Tibial artery (tissue), 4 donors: ENCODE measurements at regions not wholly inside any gene's neighbourhood (a gene's known extent, or its start where the extent isn't known, plus 50 kb on each side); places are given as distances from the start of the nearest gene placed in this dataset.
"Not testable (repeated sequence)": the region's sequence is repeated elsewhere in the genome, so short reads cannot be mapped to it uniquely, and the experiment has no call there.

Source experiments
- DNase-seq, 2 donors: peaks; one replicate each; pipeline ENCODE4 v3.0.0-alpha.2; 2019
- H3K27ac ChIP-seq, 2 donors: fragments of 200-600 bp; sonication (generic) in 1 of 2; 1 replicate in 1 of 2; 2 replicates in 1 of 2; pipeline ENCODE4 v1.5.1; 2018 to 2019; ENCODE audit warnings: mild to moderate bottlenecking in 1 of 2
- H3K27me3 ChIP-seq, 2 donors: fragments of 200-600 bp; sonication (generic) in 1 of 2; one replicate each; pipeline versions ENCODE4 v1.5.1 to v1.6.0; 2016 to 2019
- H3K36me3 ChIP-seq, 3 donors: fragments of 200-600 bp; sonication (generic) in 2 of 3; one replicate each; pipeline ENCODE4 v1.5.1; 2016 to 2019; ENCODE audit warnings: mild to moderate bottlenecking in 2 of 3
- H3K4me1 ChIP-seq, 4 donors: fragments of 200-600 bp; sonication (generic) in 2 of 4; 1 replicate in 3 of 4; 2 replicates in 1 of 4; pipeline ENCODE4 v1.5.1; 2016 to 2019
- H3K4me3 ChIP-seq, 2 donors: fragments of 200-600 bp; sonication (generic) in 1 of 2; 1 replicate in 1 of 2; 2 replicates in 1 of 2; pipeline ENCODE4 v1.5.1; 2018 to 2019; ENCODE audit warnings: mild to moderate bottlenecking in 2 of 2
- H3K9me3 ChIP-seq, 3 donors: fragments of 200-600 bp; sonication (generic) in 1 of 3; one replicate each; pipeline ENCODE4 v1.5.1; 2016 to 2019
- CTCF ChIP-seq, 2 experiments: fragments of 200-600 bp in 1 of 2; fragments of 450-650 bp in 1 of 2; IDR thresholded peaks; one replicate each; pipeline ENCODE4 v1.5.1; 2017 to 2019; ENCODE audit warnings: antibody characterized with exemption in 2 of 2, mild to moderate bottlenecking in 1 of 2, moderate library complexity in 1 of 2
- intact Hi-C: fragments of 100-400 bp; cut with DNase I; formaldehyde crosslinking; loops from one replicate; pipeline ENCODE4 v1.15.0; 2023; ENCODE audit warnings: low total_unique reads

- H3K27me3 ChIP-seq, intact Hi-C loops, H3K36me3 ChIP-seq, H3K9me3 ChIP-seq, H3K4me1 ChIP-seq, DNase-seq, H3K27ac ChIP-seq, H3K4me3 ChIP-seq: not testable (repeated sequence)
Observed at GRCh38 chr6:26937258-26937657, 277.7 kb upstream of the ZNF322 start.

- H3K4me1 ChIP-seq, intact Hi-C loops, H3K36me3 ChIP-seq, DNase-seq, H3K27ac ChIP-seq, H3K27me3 ChIP-seq, H3K9me3 ChIP-seq, H3K4me3 ChIP-seq: not testable (repeated sequence)
Observed at GRCh38 chr6:26951211-26951610, 291.7 kb upstream of the ZNF322 start.

- H3K27me3 ChIP-seq, H3K36me3 ChIP-seq, H3K9me3 ChIP-seq, H3K4me1 ChIP-seq, intact Hi-C loops: not testable (repeated sequence)
- H3K4me3 ChIP-seq, result peak overlapping the region; percentile 60 to 69
- DNase-seq, result peak; percentile 18 to 54
- H3K27ac ChIP-seq, result peak overlapping the region; percentile 77 to 85
Observed at GRCh38 chr6:26956078-26956600, 291.4 kb upstream of the PRSS16 start.

GRCh38 chr6:26956601-26957184 is 290.8 kb upstream of the PRSS16 start:
- H3K9me3 ChIP-seq, H3K27me3 ChIP-seq, H3K4me1 ChIP-seq, H3K36me3 ChIP-seq, intact Hi-C loops: not testable (repeated sequence)
- TF ChIP-seq CTCF (IDR thresholded peaks at IDR 0.05), result peak; percentile 47 to 49
- H3K4me3 ChIP-seq, result peak overlapping the region; percentile 60 to 69
- peak overlapping the region; percentile 77 to 85 for H3K27ac ChIP-seq
- DNase-seq, result peak; percentile 63 to 84

GRCh38 chr6:26957399-26958127 is 289.9 kb upstream of the PRSS16 start:
- intact Hi-C loops, result not testable (repeated sequence)

GRCh38 chr6:26961236-26961635 is 286.3 kb upstream of the PRSS16 start:
- intact Hi-C loops, H3K27me3 ChIP-seq, H3K9me3 ChIP-seq, DNase-seq, H3K4me3 ChIP-seq, H3K27ac ChIP-seq, H3K36me3 ChIP-seq, H3K4me1 ChIP-seq: not testable (repeated sequence)

More at GRCh38 chr6:26957399-26958127, 289.9 kb upstream of the PRSS16 start:
- H3K36me3 ChIP-seq, H3K4me1 ChIP-seq, H3K27me3 ChIP-seq, DNase-seq, H3K9me3 ChIP-seq: not testable (repeated sequence)
- H3K4me3 ChIP-seq, result peak overlapping the region; percentile 60 to 69
- peak overlapping the region in 1 of 2 donors; percentile 85 for H3K27ac ChIP-seq

- H3K36me3 ChIP-seq, result no peaks in the 10 kb centered on the region
- no peak overlapping the region for H3K4me3 ChIP-seq
- intact Hi-C loops, result no loop called here
- no peaks in the 10 kb centered on the region for H3K9me3 ChIP-seq
- no peaks in the 10 kb centered on the region for H3K27me3 ChIP-seq
- H3K4me1 ChIP-seq, result no peaks in the 10 kb centered on the region
- no peak overlapping the region for H3K27ac ChIP-seq
- no peak for DNase-seq
- no peak for TF ChIP-seq CTCF (IDR thresholded peaks at IDR 0.05)
Observed at GRCh38 chr6:27002447-27002846, 245.1 kb upstream of the PRSS16 start.

GRCh38 chr6:27007020-27007419 is 240.5 kb upstream of the PRSS16 start:
- intact Hi-C loops, result no loop called here
- no peak for DNase-seq
- no peak for TF ChIP-seq CTCF (IDR thresholded peaks at IDR 0.05)

GRCh38 chr6:27008613-27009012 is 238.9 kb upstream of the PRSS16 start:
- H3K4me3 ChIP-seq, H3K27ac ChIP-seq, H3K4me1 ChIP-seq, H3K27me3 ChIP-seq, DNase-seq, intact Hi-C loops: not testable (repeated sequence)
- Histone ChIP-seq H3K9me3 (peaks cover 0 to 23% (median 12%) of the 10 kb centered on the region in 3 donors), H3K36me3 (peaks cover 8 to 13% (median 8%) of the 10 kb centered on the region in 3 donors)

More at GRCh38 chr6:27007020-27007419, 240.5 kb upstream of the PRSS16 start:
- Histone ChIP-seq H3K27me3 (no peaks in the 10 kb centered on the region), H3K9me3 (peaks cover 0 to 18% (median 12%) of the 10 kb centered on the region in 3 donors), H3K27ac (no peak overlapping the region), H3K36me3 (peaks cover 8 to 13% (median 8%) of the 10 kb centered on the region in 3 donors), H3K4me1 (no peaks in the 10 kb centered on the region), H3K4me3 (no peak overlapping the region)

- H3K27me3 ChIP-seq, DNase-seq, H3K36me3 ChIP-seq, H3K4me3 ChIP-seq, H3K27ac ChIP-seq, intact Hi-C loops, H3K4me1 ChIP-seq: not testable (repeated sequence)
- H3K9me3 ChIP-seq, result peaks cover 0 to 21% (median 7%) of the 10 kb centered on the region in 3 donors
Observed at GRCh38 chr6:27014053-27014452, 233.4 kb upstream of the PRSS16 start.
